Stimulated activated CD4-positive, alpha-beta T cell treated with anti-CD3 and anti-CD28 coated beads, Interleukin-4, amount 100 ng/mL, for 1 hour (primary cell): ENCODE measurements at regions not wholly inside any gene's neighbourhood (a gene's known extent, or its start where the extent isn't known, plus 50 kb on each side); places are given as distances from the start of the nearest gene placed in this dataset.
"Not testable (repeated sequence)": the region's sequence is repeated elsewhere in the genome, so short reads cannot be mapped to it uniquely, and the experiment has no call there.

ENCODE experiments used
- DNase-seq: peaks from one replicate; pipeline ENCODE4 v3.0.0-alpha.2; 2020

GRCh38 chr1:22320587-22321344, 130.9 kb upstream of the ZBTB40 start:
- DNase-seq: no peak

GRCh38 chr1:22321917-22322316, 129.7 kb upstream of the ZBTB40 start:
- no peak for DNase-seq

GRCh38 chr1:22323141-22323845, 128.4 kb upstream of the ZBTB40 start:
- no peak for DNase-seq

- no peak for DNase-seq
These were observed 127.7 kb upstream of the ZBTB40 start for GRCh38 chr1:22323846-22324504.

GRCh38 chr1:22325531-22326371, 125.9 kb upstream of the ZBTB40 start:
- no peak for DNase-seq

GRCh38 chr1:22326372-22326915, 125.2 kb upstream of the ZBTB40 start:
- DNase-seq: no peak

- DNase-seq: no peak
These were observed 124.7 kb upstream of the ZBTB40 start for GRCh38 chr1:22326931-22327330.

GRCh38 chr1:22327411-22327810, 124.2 kb upstream of the ZBTB40 start:
- DNase-seq: no peak

GRCh38 chr1:22328331-22329147, 123.1 kb upstream of the ZBTB40 start:
- no peak for DNase-seq

GRCh38 chr1:22329148-22329515, 122.5 kb upstream of the ZBTB40 start:
- no peak for DNase-seq

GRCh38 chr1:22330092-22330759, 121.4 kb upstream of the ZBTB40 start:
- no peak for DNase-seq

- no peak for DNase-seq
These were observed 120.9 kb upstream of the ZBTB40 start for GRCh38 chr1:22330760-22331119.

- no peak for DNase-seq
These were observed 119.8 kb upstream of the ZBTB40 start for GRCh38 chr1:22331618-22332423.

- DNase-seq: no peak
These were observed 119.3 kb upstream of the ZBTB40 start for GRCh38 chr1:22332424-22332717.

GRCh38 chr1:22332795-22333499, 118.7 kb upstream of the ZBTB40 start:
- no peak for DNase-seq

- DNase-seq: no peak
These were observed 118.0 kb upstream of the ZBTB40 start for GRCh38 chr1:22333516-22334121.

GRCh38 chr1:22334860-22335550, 116.6 kb upstream of the ZBTB40 start:
- DNase-seq: no peak

GRCh38 chr1:22336274-22336673, 115.4 kb upstream of the ZBTB40 start:
- not testable (repeated sequence) for DNase-seq
